HG03469 (cell line): ENCODE measurements at regions not wholly inside any gene's neighbourhood (a gene's known extent, or its start where the extent isn't known, plus 50 kb on each side); places are given as distances from the start of the nearest gene placed in this dataset.
"Not testable (repeated sequence)": the region's sequence is repeated elsewhere in the genome, so short reads cannot be mapped to it uniquely, and the experiment has no call there.

ENCODE experiments used
- ATAC-seq: cut with Tn5 transposase; IDR thresholded peaks from one replicate; pipeline ENCODE4 v1.9.1; 2021; ENCODE audit warnings: mild to moderate bottlenecking, moderate library complexity, moderate number of reproducible peaks; ENCODE audit not compliant: unreplicated experiment

DNA sequence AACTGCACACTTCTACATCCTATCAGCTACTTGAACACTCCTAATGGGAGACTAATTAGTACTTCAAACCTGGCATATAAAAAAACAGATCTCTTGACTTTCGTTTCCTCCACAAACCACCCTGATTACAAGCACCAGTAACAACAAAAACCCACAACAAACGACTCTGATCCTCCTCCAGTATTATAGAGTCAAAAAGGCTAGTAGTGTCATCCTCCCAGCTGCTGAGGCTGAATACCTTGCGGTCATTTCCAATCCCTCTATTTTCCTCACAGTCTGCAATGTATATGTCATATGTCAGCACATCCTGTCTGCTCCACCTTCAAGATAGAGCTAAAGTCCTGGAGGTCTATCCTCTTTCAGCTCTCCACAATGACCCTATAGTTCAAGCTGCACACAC is 688.9 kb upstream of the RAG2 start:
- no peak for ATAC-seq

DNA sequence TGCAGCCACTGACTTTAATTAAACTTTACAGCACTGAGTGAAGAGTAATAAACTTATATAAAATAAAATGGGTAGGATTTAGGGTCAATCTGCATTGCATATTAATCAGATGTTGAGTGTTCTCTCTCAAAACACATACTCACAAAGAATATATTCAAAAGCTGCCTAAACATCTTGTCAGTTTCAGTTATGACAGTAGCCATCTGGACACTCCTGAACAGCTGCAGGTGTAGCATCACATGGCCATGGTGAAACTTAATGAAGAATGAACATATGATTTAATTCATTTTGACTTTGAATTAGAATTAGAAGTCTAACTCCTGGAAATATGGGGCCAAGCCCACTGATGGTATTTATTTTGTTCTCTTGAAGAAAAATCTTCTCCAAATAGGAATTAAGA is 684.3 kb upstream of the RAG2 start:
- ATAC-seq = no peak

- no peak for ATAC-seq
Observed at GRCh38 chr11:37280200-37280599, 682.2 kb upstream of the RAG2 start.

GRCh38 chr11:37277896-37278465 is 679.9 kb upstream of the RAG2 start:
- ATAC-seq = no peak

DNA sequence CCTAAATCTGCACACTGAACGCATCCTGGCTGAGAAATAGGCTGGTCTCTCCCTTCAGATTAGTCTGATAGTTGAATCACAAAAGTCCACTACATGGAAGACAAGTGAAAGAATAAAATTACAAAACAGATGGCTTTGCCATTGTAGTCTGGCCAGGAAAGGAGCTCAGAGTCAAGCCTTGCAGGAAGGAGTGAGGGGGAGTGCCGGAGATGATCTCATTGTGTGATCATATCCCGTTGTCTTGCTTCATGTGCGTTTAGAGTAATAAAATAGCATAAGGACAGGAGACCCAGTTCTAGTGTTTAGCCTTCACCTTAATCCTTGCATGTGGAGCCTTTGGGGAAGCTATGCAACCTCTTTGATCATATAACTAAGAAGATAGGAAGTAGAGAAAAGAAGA is 666.7 kb upstream of the RAG2 start:
- no peak for ATAC-seq

DNA sequence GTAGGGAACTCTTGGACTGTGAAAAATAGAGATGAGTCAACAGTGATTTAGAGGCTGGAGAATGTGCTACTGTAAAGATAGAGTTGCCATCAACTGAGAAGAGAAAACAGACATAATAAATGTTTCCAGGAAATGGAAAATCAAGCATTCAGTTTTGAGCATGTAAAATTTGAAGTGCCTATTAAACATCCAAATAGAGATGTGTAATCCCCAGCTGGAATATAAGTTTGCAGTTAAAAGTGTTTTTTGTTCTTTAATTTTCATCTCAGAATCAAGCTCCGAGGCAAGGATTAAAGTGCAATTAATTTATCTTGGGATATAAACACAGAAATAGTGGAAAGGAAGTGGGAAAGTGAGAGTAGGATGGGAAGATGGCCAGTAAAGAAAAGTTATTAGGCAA is 666.0 kb upstream of the RAG2 start:
- no peak for ATAC-seq

GRCh38 chr11:37263467-37263866 is 665.4 kb upstream of the RAG2 start:
- not testable (repeated sequence) for ATAC-seq

- ATAC-seq = no peak
Observed at GRCh38 chr11:37259734-37260133, 661.7 kb upstream of the RAG2 start.

- ATAC-seq = no peak
Observed at GRCh38 chr11:37248145-37248544, 650.1 kb upstream of the RAG2 start.

GRCh38 chr11:37246092-37246491 is 648.1 kb upstream of the RAG2 start:
- ATAC-seq = not testable (repeated sequence)

- ATAC-seq = no peak
Observed at GRCh38 chr11:37230865-37231264, 632.8 kb upstream of the RAG2 start.

- no peak for ATAC-seq
Observed at GRCh38 chr11:37223962-37224361, 625.9 kb upstream of the RAG2 start.

DNA sequence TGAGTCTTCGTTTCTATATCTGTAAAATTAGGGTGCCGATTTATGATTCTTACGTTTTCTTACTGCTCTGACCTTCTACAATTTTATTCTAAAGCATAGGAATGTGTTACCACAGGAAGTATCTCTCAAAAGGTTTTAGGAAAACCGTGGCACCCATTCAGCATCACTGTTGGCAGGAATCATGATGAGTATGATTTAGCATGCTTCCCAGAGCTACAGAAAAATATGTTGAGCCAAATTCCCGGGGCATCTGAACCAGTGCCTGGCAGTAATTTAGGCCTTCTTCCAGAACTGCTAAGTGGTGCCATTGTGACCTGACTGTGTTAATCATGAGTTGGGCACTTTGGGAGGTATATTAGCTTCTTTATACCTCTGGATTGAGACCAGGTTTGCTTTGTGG is 605.0 kb upstream of the RAG2 start:
- ATAC-seq = no peak

DNA sequence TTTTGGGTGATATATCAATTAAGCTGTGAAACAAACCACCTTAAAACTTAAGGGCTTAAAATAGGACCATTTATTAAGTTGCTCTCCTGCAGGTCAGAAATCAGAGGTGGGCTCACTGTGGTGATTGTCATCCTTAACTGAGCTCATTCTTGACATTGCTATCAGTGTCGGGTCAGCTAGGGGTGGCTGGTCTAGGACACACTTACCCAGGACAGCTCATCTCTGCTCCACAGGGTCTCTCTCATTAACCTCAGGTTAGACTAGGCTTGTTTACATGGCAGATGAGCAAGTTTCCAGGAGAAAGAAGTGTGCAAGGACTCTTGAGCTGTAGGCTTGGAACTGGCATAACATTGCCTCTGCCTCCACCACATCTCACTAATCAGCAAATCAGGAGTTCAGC is 601.0 kb upstream of the RAG2 start:
- ATAC-seq = no peak

DNA sequence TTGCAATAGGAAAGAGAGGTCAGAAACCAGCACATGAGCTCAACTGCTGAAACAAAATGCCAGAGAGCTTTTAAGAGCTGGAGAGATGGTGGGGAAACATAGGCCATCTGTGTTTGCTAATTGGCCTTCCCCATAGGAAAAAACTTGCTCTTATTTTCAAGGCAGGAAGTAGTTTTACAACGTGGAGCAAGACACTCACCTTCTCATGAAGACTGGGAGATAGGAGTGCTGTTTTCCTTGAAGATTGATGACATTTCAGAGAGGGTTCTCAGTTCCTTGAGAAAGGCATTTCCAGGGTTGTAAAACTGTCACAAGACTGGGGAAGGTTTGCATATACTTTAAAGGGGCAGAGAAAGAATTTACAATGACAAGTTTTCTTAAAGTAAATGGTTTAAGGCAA is 586.3 kb upstream of the RAG2 start:
- no peak for ATAC-seq

DNA sequence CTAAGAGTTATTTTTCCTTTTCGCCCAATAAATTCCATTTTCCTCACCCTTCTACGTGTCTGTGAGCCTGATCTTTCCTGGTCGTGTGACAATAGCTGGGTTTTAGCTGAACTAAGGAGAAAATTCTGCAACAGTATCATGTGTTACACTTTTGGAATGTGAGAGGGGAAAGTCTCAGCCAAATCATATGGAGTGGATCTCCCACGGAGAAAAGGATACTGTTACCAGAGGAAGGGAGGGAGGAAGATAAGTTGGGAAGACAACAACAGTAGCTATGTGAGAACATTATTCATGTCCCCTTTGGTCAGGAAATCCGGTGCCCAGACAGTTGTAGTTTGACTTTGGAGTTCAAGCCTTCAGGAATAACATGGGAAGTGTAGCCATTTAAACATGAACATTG is 584.0 kb upstream of the RAG2 start:
- no peak for ATAC-seq

DNA sequence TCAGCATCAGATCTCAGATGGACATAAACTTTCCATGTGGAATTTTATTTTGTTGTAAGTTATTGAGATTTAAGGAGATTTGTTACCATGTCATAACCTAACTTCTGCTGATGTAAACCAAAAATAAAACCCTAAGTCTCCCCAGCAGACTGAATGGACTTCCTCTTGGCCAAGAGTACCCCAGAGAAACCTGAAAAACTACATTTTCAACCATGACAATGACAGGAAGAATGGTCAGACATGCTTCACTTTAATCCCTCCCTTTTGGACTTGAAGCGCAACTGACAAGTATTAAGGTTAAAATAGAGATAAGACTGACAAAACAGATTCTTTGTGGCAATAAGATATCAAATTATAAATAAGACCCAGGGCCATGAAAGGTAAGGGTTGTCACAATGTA is 579.7 kb upstream of the RAG2 start:
- no peak for ATAC-seq

- no peak for ATAC-seq
Observed at GRCh38 chr11:37171451-37171850, 573.4 kb upstream of the RAG2 start.

- ATAC-seq = no peak
Observed at GRCh38 chr11:37170311-37170710, 572.3 kb upstream of the RAG2 start.

GRCh38 chr11:37145434-37145833 is 547.4 kb upstream of the RAG2 start:
- ATAC-seq = not testable (repeated sequence)

GRCh38 chr11:37142591-37142990 is 544.6 kb upstream of the RAG2 start:
- ATAC-seq = no peak

DNA sequence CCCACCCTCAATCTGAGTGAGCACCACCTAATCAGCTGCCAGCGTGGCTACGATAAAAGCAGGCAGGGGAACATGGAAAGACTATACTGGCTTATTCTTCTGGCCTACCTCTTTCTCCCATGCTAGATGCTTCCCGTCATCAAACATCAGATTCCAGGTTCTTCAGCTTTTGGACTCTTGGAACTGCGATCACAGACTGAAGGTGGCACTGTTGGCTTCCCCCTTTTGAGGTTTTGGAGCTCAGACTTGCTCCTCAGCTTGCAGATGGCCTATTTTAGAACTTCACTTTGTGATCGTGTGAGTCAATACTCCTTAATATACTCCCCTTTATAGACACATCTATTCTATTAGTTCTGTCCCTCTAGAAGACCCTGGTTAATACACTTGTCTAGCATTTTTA is 543.7 kb upstream of the RAG2 start:
- no peak for ATAC-seq

GRCh38 chr11:37135606-37136005 is 537.6 kb upstream of the RAG2 start:
- not testable (repeated sequence) for ATAC-seq

- no peak for ATAC-seq
Observed at GRCh38 chr11:37134637-37135036, 536.6 kb upstream of the RAG2 start.
